ENCODE measurements at regions not wholly inside any gene's neighbourhood (a gene's known extent, or its start where the extent isn't known, plus 50 kb on each side); places are given as distances from the start of the nearest gene placed in this dataset.

- TF ChIP-seq ZBED4 (CRISPR knock-in tag; IDR thresholded peaks at IDR 0.05; ENCODE audit: borderline replicate concordance) (no peak), STAT6 (CRISPR knock-in tag; IDR thresholded peaks at IDR 0.05; ENCODE audit: borderline replicate concordance) (no peak), ATF1 (CRISPR knock-in tag; IDR thresholded peaks at IDR 0.05) (no peak), ZFP90 (CRISPR knock-in tag; IDR thresholded peaks at IDR 0.05; ENCODE audit: borderline replicate concordance) (no peak), PRDM15 (CRISPR knock-in tag; IDR thresholded peaks at IDR 0.05) (no peak), RBM39 (IDR thresholded peaks at IDR 0.05; ENCODE audit: low read depth, low read length, poor library complexity, severe bottlenecking) (no peak)
Observed at GRCh38 chr2:415986-416610, 128.2 kb upstream of the ALKAL2 start (continued).

All from HepG2 (cell line).